H9 (cell line): ENCODE measurements at regions not wholly inside any gene's neighbourhood (a gene's known extent, or its start where the extent isn't known, plus 50 kb on each side); places are given as distances from the start of the nearest gene placed in this dataset.

Experiments used
- DNase-seq: peaks from one replicate; pipeline ENCODE4 v3.0.0-alpha.2; 2017
- H2AFZ ChIP-seq: one replicate; pipeline ENCODE4 v1.6.1; 2013; ENCODE audit warnings: mild to moderate bottlenecking, low read length, control low read depth, moderate library complexity
- H2AK5ac ChIP-seq: 2 replicates; pipeline ENCODE4 v1.6.1; 2013; ENCODE audit warnings: low read length, control low read depth, mixed read lengths; ENCODE audit not compliant: insufficient read length
- H2BK120ac ChIP-seq: one replicate; pipeline ENCODE4 v1.6.1; 2013; ENCODE audit warnings: low read depth, mild to moderate bottlenecking, low read length, control low read depth, inconsistent platforms; ENCODE audit not compliant: poor library complexity, severe bottlenecking
- H2BK12ac ChIP-seq: 2 replicates; pipeline ENCODE4 v1.6.1; 2013; ENCODE audit warnings: low read length, control low read depth, mixed read lengths, low read depth; ENCODE audit not compliant: insufficient read length
- H2BK15ac ChIP-seq: 2 replicates; pipeline ENCODE4 v1.6.1; 2013; ENCODE audit warnings: low read depth, low read length, control low read depth
- H2BK20ac ChIP-seq: one replicate; pipeline ENCODE4 v1.6.1; 2013; ENCODE audit warnings: low read depth, mild to moderate bottlenecking, low read length, control low read depth, inconsistent platforms; ENCODE audit not compliant: poor library complexity, severe bottlenecking
- H2BK5ac ChIP-seq: 2 replicates; pipeline ENCODE4 v1.6.1; 2013; ENCODE audit warnings: low read length, control low read depth, mixed read lengths; ENCODE audit not compliant: insufficient read length
- H3K14ac ChIP-seq: 2 replicates; pipeline ENCODE4 v1.6.1; 2013; ENCODE audit warnings: low read length, control low read depth; ENCODE audit not compliant: insufficient read depth
- H3K18ac ChIP-seq: 2 replicates; pipeline ENCODE4 v1.6.1; 2013; ENCODE audit warnings: low read depth, mild to moderate bottlenecking, mixed read lengths, low read length, control low read depth; ENCODE audit not compliant: insufficient read length
- H3K23ac ChIP-seq: 2 replicates; pipeline ENCODE4 v1.6.1; 2013; ENCODE audit warnings: low read length, control low read depth, mixed read lengths, low read depth; ENCODE audit not compliant: insufficient read length
- H3K23me2 ChIP-seq: 2 replicates; pipeline ENCODE4 v1.6.1; 2013; ENCODE audit warnings: low read depth, mild to moderate bottlenecking, mixed read lengths, low read length, control low read depth; ENCODE audit not compliant: insufficient read length, poor library complexity, severe bottlenecking
- H3K27ac ChIP-seq: 2 replicates; pipeline ENCODE4 v1.5.1; 2013; ENCODE audit warnings: low read length, control low read depth, mixed read lengths, low read depth; ENCODE audit not compliant: insufficient read length
- H3K27me3 ChIP-seq: 2 replicates; pipeline ENCODE4 v1.6.1; 2013; ENCODE audit warnings: low read length, control low read depth, inconsistent platforms; ENCODE audit not compliant: insufficient read depth
- H3K4ac ChIP-seq: 2 replicates; pipeline ENCODE4 v1.6.1; 2013; ENCODE audit warnings: low read depth, mild to moderate bottlenecking, control low read depth, inconsistent platforms, low read length, moderate library complexity
- H3K4me1 ChIP-seq: 2 replicates; pipeline ENCODE4 v1.6.1; 2013; ENCODE audit warnings: low read length, control low read depth, inconsistent platforms; ENCODE audit not compliant: insufficient read depth
- H3K4me2 ChIP-seq: 2 replicates; pipeline ENCODE4 v1.6.1; 2013; ENCODE audit warnings: low read length, control low read depth, mixed read lengths; ENCODE audit not compliant: insufficient read length, insufficient read depth
- H3K56ac ChIP-seq: 2 replicates; pipeline ENCODE4 v1.6.1; 2013; ENCODE audit warnings: low read depth, mild to moderate bottlenecking, mixed read lengths, low read length, control low read depth; ENCODE audit not compliant: insufficient read length
- H3K79me1 ChIP-seq: 2 replicates; pipeline ENCODE4 v1.6.1; 2013; ENCODE audit warnings: low read depth, mild to moderate bottlenecking, moderate library complexity, low read length, control low read depth, inconsistent platforms; ENCODE audit not compliant: insufficient read depth, poor library complexity, severe bottlenecking
- H3K79me2 ChIP-seq: 2 replicates; pipeline ENCODE4 v1.6.1; 2013; ENCODE audit warnings: low read length, control low read depth, inconsistent platforms; ENCODE audit not compliant: insufficient read depth
- H3K9ac ChIP-seq: 2 replicates; pipeline ENCODE4 v1.6.1; 2013; ENCODE audit warnings: low read length, control low read depth, mixed read lengths; ENCODE audit not compliant: insufficient read length; ENCODE audit errors: extremely low read depth
- H3K9me3 ChIP-seq: one replicate; pipeline ENCODE4 v1.6.1; 2013; ENCODE audit warnings: low read depth, low read length, inconsistent platforms; ENCODE audit not compliant: control insufficient read depth
- H3T11ph ChIP-seq: one replicate; pipeline ENCODE4 v1.6.1; 2013; ENCODE audit warnings: mild to moderate bottlenecking, low read length, control low read depth, inconsistent platforms
- H4K20me1 ChIP-seq: one replicate; pipeline ENCODE4 v1.6.1; 2013; ENCODE audit not compliant: control insufficient read depth, insufficient read length, insufficient read depth
- H4K5ac ChIP-seq: 2 replicates; pipeline ENCODE4 v1.6.1; 2013; ENCODE audit warnings: low read depth, mild to moderate bottlenecking, mixed read lengths, low read length, control low read depth; ENCODE audit not compliant: insufficient read length
- H4K8ac ChIP-seq: replicated peaks from 2 replicates; pipeline ENCODE4 v1.6.1; 2013; ENCODE audit warnings: low read length, control low read depth, mixed read lengths, low read depth; ENCODE audit not compliant: insufficient read length
- H4K91ac ChIP-seq: 2 replicates; pipeline ENCODE4 v1.6.1; 2013; ENCODE audit warnings: low read depth, mild to moderate bottlenecking, moderate library complexity, mixed read lengths, low read length, control low read depth; ENCODE audit not compliant: insufficient read length
- H3K27ac Mint-ChIP-seq, 3 experiments: 2 replicates in 2 of 3; 3 replicates in 1 of 3; pipeline ENCODE4 v1.8.0; 2020 to 2021; ENCODE audit warnings: mixed read lengths in 3 of 3, mild to moderate bottlenecking in 1 of 3, moderate library complexity in 1 of 3
- H3K27me3 Mint-ChIP-seq: 2 replicates; pipeline ENCODE4 v1.8.0; 2021; ENCODE audit warnings: low read depth, mild to moderate bottlenecking, moderate library complexity, mixed read lengths
- H3K36me3 Mint-ChIP-seq, 3 experiments: 2 replicates in 2 of 3; 3 replicates in 1 of 3; pipeline ENCODE4 v1.8.0; 2020 to 2021; ENCODE audit warnings: low read depth in 3 of 3, mixed read lengths in 3 of 3; ENCODE audit not compliant: insufficient read depth in 1 of 3
- H3K4me1 Mint-ChIP-seq, 2 experiments: 2 replicates each; pipeline ENCODE4 v1.8.0; 2020; ENCODE audit warnings: mixed read lengths in 2 of 2
- H3K4me3 Mint-ChIP-seq, 2 experiments: 2 replicates in 1 of 2; 3 replicates in 1 of 2; pipeline ENCODE4 v1.8.0; 2020 to 2021; ENCODE audit warnings: mild to moderate bottlenecking in 2 of 2, mixed read lengths in 2 of 2, moderate library complexity in 1 of 2
- H3K9me3 Mint-ChIP-seq, 2 experiments: 2 replicates in 1 of 2; 3 replicates in 1 of 2; pipeline ENCODE4 v1.8.0; 2020; ENCODE audit warnings: mild to moderate bottlenecking in 2 of 2, mixed read lengths in 2 of 2, moderate library complexity in 1 of 2
- CTCF ChIP-seq: fragments of 200-600 bp; sonication (generic); conservative IDR thresholded peaks from 3 replicates; pipeline ENCODE4 v1.8.0; 2021; ENCODE audit warnings: antibody characterized with exemption, mild to moderate bottlenecking
- WGBS: extraction: QIAGEN DNeasy Blood & Tissue Kit; methylation state at CpG from one replicate; pipeline ENCODE4 v1.1.7; 2013; ENCODE audit warnings: missing lambda C conversion rate, low lambda C conversion rate, mixed read lengths; ENCODE audit not compliant: insufficient read length; ENCODE audit errors: extremely low coverage; 5-methylcytosine and 5-hydroxymethylcytosine counted together

GRCh38 chr9:96107436-96107835 is 194.5 kb downstream of the HSD17B3 start:
- Histone ChIP-seq H3T11ph (no peak overlapping the region), H2BK12ac (no peak overlapping the region), H2BK5ac (no peak overlapping the region), H3K23me2 (no peaks in the 10 kb centered on the region), H3K14ac (no peak overlapping the region), H3K18ac (no peak overlapping the region), H4K5ac (no peak overlapping the region), H3K27ac (no peak overlapping the region), H3K4me1 (no peaks in the 10 kb centered on the region), H3K9me3 (no peaks in the 10 kb centered on the region), H3K27me3 (no peaks in the 10 kb centered on the region), H2AK5ac (no peak overlapping the region), H2BK15ac (no peak overlapping the region), H3K9ac (no peak overlapping the region), H2BK20ac (no peak overlapping the region), H3K23ac (no peak overlapping the region), H3K79me2 (no peaks in the 10 kb centered on the region), H4K91ac (no peak overlapping the region), H2AFZ (no peak overlapping the region), H3K4me2 (no peak overlapping the region), H4K20me1 (no peaks in the 10 kb centered on the region), H2BK120ac (no peak overlapping the region), H3K4ac (no peak overlapping the region), H4K8ac (no peak overlapping the region), H3K56ac (no peak overlapping the region), H3K79me1 (no peaks in the 10 kb centered on the region)
- Mint-ChIP-seq H3K9me3 (0 out of 5 replicates have a peak, but pooled peaks cover 0 to 3% of the 10 kb centered on the region in 2 experiments), H3K27me3 (peaks cover 42% of the 10 kb centered on the region), H3K36me3 (no peaks in the 10 kb centered on the region), H3K4me3 (no peak overlapping the region), H3K4me1 (no peaks in the 10 kb centered on the region), H3K27ac (no peak overlapping the region)
- DNase-seq = no peak
- no CpG with 5 or more reads among the region's 2 CpGs for WGBS
- TF ChIP-seq CTCF = no peak
